ENCODE measurements at regions not wholly inside any gene's neighbourhood (a gene's known extent, or its start where the extent isn't known, plus 50 kb on each side); places are given as distances from the start of the nearest gene placed in this dataset.

GRCh38 chr3:8385848-8386620 is 115.6 kb upstream of the LMCD1 start:
- no peak for TF ChIP-seq CTCF (conservative IDR thresholded peaks at IDR 0.05 in 1 of 2, IDR thresholded peaks at IDR 0.05 in 1 of 2; ENCODE audit: low read depth in 1 of 2, low read length in 2 of 2)
- TF ChIP-seq EZH2 (IDR thresholded peaks at IDR 0.05; ENCODE audit: low read length, missing control alignments), result no peak
